ENCODE measurements at regions not wholly inside any gene's neighbourhood (a gene's known extent, or its start where the extent isn't known, plus 50 kb on each side); places are given as distances from the start of the nearest gene placed in this dataset.

DNA sequence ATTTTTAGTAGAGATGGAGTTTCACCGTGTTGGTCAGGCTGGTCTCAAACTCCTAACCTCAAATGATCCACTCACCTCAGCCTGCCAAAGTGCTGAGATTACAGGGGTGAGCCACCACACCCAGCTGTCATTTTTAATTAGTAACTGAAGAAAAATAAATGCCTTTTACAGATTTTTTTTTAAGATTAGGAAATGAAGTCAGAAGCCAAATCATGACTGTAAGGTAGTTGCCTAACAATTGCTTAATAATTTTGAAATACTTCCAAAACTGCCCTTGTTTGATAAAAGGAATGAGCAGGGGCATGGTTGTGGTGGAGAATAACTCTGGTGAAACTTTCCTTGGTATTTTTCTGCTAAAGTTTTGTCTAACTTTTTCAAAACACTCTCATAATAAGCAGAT, 98.9 kb upstream of the SLC5A12 start:
- intact Hi-C loops (cut with micrococcal nuclease) (no loop called here), in situ Hi-C loops (cut with MboI) (no loop called here)
- BruUV-seq (replicated peaks): no TSS peak
- no peak for ATAC-seq
- Histone ChIP-seq H3K4me3 (no peak overlapping the region), H2AFZ (ENCODE audit: low read depth, low read length) (no peak overlapping the region), H3K9me1 (ENCODE audit: control insufficient read depth, insufficient read depth, low read length) (no peaks in the 10 kb centered on the region), H3K9me3 (replicated peaks; ENCODE audit: control insufficient read depth, insufficient read depth, low read depth, low read length) (no peaks in the 10 kb centered on the region), H3K4me2 (ENCODE audit: insufficient read depth, low read length) (no peak overlapping the region), H3K9ac (ENCODE audit: insufficient read depth in 1 of 2, low read depth in 2 of 2, low read length in 2 of 2) (no peak overlapping the region), H3K4me1 (replicated peaks in 1 of 2; ENCODE audit: control insufficient read depth in 2 of 2, insufficient read depth in 2 of 2, low read length in 2 of 2) (no peaks in the 10 kb centered on the region), H3K36me3 (ENCODE audit: control insufficient read depth, insufficient read depth, low read length) (no peaks in the 10 kb centered on the region), H3K27me3 (ENCODE audit: control insufficient read depth in 2 of 2, insufficient read depth in 2 of 2, low read length in 2 of 2) (no peaks in the 10 kb centered on the region), H3K79me2 (ENCODE audit: control insufficient read depth, insufficient read depth, low read length) (no peaks in the 10 kb centered on the region), H3K27ac (ENCODE audit: extremely low read depth, low read depth, low read length) (no peak overlapping the region), H4K20me1 (replicated peaks; ENCODE audit: control insufficient read depth, insufficient read depth, low read length) (no peaks in the 10 kb centered on the region)
- no peak for FAIRE-seq
- no peak for DNase-seq (ENCODE audit: extremely low read depth in 1 of 4, low spot score in 3 of 4)
- POLR2A ChIA-PET: no interaction called here
- 0% methylated on average over 1 of the region's 1 CpG for WGBS (ENCODE audit: insufficient coverage, low coverage, missing lambda C conversion rate)
- CTCF ChIA-PET (ENCODE audit: low intra/inter-chr PET ratio): no interaction called here
- TF ChIP-seq, protein P1, sequence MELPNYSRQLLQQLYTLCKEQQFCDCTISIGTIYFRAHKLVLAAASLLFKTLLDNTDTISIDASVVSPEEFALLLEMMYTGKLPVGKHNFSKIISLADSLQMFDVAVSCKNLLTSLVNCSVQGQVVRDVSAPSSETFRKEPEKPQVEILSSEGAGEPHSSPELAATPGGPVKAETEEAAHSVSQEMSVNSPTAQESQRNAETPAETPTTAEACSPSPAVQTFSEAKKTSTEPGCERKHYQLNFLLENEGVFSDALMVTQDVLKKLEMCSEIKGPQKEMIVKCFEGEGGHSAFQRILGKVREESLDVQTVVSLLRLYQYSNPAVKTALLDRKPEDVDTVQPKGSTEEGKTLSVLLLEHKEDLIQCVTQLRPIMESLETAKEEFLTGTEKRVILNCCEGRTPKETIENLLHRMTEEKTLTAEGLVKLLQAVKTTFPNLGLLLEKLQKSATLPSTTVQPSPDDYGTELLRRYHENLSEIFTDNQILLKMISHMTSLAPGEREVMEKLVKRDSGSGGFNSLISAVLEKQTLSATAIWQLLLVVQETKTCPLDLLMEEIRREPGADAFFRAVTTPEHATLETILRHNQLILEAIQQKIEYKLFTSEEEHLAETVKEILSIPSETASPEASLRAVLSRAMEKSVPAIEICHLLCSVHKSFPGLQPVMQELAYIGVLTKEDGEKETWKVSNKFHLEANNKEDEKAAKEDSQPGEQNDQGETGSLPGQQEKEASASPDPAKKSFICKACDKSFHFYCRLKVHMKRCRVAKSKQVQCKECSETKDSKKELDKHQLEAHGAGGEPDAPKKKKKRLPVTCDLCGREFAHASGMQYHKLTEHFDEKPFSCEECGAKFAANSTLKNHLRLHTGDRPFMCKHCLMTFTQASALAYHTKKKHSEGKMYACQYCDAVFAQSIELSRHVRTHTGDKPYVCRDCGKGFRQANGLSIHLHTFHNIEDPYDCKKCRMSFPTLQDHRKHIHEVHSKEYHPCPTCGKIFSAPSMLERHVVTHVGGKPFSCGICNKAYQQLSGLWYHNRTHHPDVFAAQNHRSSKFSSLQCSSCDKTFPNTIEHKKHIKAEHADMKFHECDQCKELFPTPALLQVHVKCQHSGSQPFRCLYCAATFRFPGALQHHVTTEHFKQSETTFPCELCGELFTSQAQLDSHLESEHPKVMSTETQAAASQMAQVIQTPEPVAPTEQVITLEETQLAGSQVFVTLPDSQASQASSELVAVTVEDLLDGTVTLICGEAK (IDR thresholded peaks at IDR 0.05): no peak
- TF ChIP-seq, protein P1 (CRISPR knock-in tag; IDR thresholded peaks at IDR 0.05): no peak
- TF ChIP-seq CHD4 (IDR thresholded peaks at IDR 0.05; ENCODE audit: insufficient read depth, insufficient replicate concordance, low read depth, low read length, poor library complexity, severe bottlenecking) (no peak), BHLHE40 (IDR thresholded peaks at IDR 0.05; ENCODE audit: low read length) (no peak), ZBTB8A (IDR thresholded peaks at IDR 0.05; ENCODE audit: partially characterized antibody) (no peak)
- TF ChIP-seq, protein P2, sequence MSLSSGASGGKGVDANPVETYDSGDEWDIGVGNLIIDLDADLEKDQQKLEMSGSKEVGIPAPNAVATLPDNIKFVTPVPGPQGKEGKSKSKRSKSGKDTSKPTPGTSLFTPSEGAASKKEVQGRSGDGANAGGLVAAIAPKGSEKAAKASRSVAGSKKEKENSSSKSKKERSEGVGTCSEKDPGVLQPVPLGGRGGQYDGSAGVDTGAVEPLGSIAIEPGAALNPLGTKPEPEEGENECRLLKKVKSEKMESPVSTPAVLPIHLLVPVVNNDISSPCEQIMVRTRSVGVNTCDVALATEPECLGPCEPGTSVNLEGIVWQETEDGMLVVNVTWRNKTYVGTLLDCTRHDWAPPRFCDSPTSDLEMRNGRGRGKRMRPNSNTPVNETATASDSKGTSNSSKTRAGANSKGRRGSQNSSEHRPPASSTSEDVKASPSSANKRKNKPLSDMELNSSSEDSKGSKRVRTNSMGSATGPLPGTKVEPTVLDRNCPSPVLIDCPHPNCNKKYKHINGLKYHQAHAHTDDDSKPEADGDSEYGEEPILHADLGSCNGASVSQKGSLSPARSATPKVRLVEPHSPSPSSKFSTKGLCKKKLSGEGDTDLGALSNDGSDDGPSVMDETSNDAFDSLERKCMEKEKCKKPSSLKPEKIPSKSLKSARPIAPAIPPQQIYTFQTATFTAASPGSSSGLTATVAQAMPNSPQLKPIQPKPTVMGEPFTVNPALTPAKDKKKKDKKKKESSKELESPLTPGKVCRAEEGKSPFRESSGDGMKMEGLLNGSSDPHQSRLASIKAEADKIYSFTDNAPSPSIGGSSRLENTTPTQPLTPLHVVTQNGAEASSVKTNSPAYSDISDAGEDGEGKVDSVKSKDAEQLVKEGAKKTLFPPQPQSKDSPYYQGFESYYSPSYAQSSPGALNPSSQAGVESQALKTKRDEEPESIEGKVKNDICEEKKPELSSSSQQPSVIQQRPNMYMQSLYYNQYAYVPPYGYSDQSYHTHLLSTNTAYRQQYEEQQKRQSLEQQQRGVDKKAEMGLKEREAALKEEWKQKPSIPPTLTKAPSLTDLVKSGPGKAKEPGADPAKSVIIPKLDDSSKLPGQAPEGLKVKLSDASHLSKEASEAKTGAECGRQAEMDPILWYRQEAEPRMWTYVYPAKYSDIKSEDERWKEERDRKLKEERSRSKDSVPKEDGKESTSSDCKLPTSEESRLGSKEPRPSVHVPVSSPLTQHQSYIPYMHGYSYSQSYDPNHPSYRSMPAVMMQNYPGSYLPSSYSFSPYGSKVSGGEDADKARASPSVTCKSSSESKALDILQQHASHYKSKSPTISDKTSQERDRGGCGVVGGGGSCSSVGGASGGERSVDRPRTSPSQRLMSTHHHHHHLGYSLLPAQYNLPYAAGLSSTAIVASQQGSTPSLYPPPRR (CRISPR knock-in tag; IDR thresholded peaks at IDR 0.05; ENCODE audit: borderline replicate concordance): no peak
- TF ChIP-seq, protein P3, sequence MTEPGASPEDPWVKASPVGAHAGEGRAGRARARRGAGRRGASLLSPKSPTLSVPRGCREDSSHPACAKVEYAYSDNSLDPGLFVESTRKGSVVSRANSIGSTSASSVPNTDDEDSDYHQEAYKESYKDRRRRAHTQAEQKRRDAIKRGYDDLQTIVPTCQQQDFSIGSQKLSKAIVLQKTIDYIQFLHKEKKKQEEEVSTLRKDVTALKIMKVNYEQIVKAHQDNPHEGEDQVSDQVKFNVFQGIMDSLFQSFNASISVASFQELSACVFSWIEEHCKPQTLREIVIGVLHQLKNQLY (CRISPR knock-in tag; conservative IDR thresholded peaks at IDR 0.05): no peak

Measured in K562 (cell line).